Vagina (tissue), 2 donors: ENCODE measurements at regions not wholly inside any gene's neighbourhood (a gene's known extent, or its start where the extent isn't known, plus 50 kb on each side); places are given as distances from the start of the nearest gene placed in this dataset.
"Not testable (repeated sequence)": the region's sequence is repeated elsewhere in the genome, so short reads cannot be mapped to it uniquely, and the experiment has no call there.

Experiments used
- POLR2AphosphoS5 ChIP-seq, 2 donors: sonication (generic); formaldehyde crosslinking; IDR thresholded peaks; one replicate each; pipeline ENCODE4 v1.9.0; 2017; ENCODE audit warnings: antibody characterized with exemption in 2 of 2, mild to moderate bottlenecking in 2 of 2, low read depth in 1 of 2; ENCODE audit not compliant: insufficient read depth in 1 of 2
- TF ChIP-seq, protein P1 (sequence below), 3 experiments: fragments of 450-650 bp in 2 of 3; fragments of 200-600 bp in 1 of 3; sonication (generic) in 1 of 3; IDR thresholded peaks; one replicate each; pipeline ENCODE4 v1.5.1; 2017 to 2019; ENCODE audit warnings: antibody characterized with exemption in 3 of 3, mild to moderate bottlenecking in 2 of 3, moderate library complexity in 2 of 3

DNA sequence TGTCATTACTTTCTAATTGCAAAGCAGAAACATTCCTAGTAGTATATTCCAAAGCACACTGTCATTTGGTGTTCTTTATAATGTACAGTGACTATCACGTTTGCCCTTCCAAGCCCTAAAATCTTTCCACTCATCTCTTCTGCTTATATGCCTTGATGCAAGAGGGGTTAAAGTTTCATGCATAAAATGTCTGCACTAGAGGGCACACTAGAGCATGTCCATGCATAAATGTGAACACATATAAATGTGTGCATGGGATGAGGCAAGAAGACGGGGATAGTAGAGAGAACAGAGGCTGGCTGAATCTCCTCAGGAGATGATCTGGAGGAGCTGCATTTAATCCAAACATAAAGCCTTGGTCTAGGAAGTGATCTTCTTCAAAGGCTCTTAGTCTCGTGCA, 352.8 kb downstream of the BCL2L11 start:
- TF ChIP-seq, protein P1, sequence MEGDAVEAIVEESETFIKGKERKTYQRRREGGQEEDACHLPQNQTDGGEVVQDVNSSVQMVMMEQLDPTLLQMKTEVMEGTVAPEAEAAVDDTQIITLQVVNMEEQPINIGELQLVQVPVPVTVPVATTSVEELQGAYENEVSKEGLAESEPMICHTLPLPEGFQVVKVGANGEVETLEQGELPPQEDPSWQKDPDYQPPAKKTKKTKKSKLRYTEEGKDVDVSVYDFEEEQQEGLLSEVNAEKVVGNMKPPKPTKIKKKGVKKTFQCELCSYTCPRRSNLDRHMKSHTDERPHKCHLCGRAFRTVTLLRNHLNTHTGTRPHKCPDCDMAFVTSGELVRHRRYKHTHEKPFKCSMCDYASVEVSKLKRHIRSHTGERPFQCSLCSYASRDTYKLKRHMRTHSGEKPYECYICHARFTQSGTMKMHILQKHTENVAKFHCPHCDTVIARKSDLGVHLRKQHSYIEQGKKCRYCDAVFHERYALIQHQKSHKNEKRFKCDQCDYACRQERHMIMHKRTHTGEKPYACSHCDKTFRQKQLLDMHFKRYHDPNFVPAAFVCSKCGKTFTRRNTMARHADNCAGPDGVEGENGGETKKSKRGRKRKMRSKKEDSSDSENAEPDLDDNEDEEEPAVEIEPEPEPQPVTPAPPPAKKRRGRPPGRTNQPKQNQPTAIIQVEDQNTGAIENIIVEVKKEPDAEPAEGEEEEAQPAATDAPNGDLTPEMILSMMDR (IDR thresholded peaks at IDR 0.05) = not testable (repeated sequence)
- not testable (repeated sequence) for TF ChIP-seq POLR2AphosphoS5 (IDR thresholded peaks at IDR 0.05; ENCODE audit: insufficient read depth in 1 of 2, low read depth in 1 of 2)
